ENCODE measurements at regions not wholly inside any gene's neighbourhood (a gene's known extent, or its start where the extent isn't known, plus 50 kb on each side); places are given as distances from the start of the nearest gene placed in this dataset.

- no peak for TF ChIP-seq CTCF (IDR thresholded peaks at IDR 0.05; ENCODE audit: insufficient read depth, low read depth, low read length)
- TF ChIP-seq EZH2 (IDR thresholded peaks at IDR 0.05; ENCODE audit: insufficient read depth, low read length), result no peak
These were observed 1301.5 kb upstream of the ATXN8OS start for GRCh38 chr13:68806125-68806524.
